ENCODE measurements at regions not wholly inside any gene's neighbourhood (a gene's known extent, or its start where the extent isn't known, plus 50 kb on each side); places are given as distances from the start of the nearest gene placed in this dataset.

GRCh38 chr10:124205432-124205831, 112.0 kb upstream of the CHST15 start:
- no peak for DNase-seq (ENCODE audit: low read depth)
- TF ChIP-seq, protein P1, sequence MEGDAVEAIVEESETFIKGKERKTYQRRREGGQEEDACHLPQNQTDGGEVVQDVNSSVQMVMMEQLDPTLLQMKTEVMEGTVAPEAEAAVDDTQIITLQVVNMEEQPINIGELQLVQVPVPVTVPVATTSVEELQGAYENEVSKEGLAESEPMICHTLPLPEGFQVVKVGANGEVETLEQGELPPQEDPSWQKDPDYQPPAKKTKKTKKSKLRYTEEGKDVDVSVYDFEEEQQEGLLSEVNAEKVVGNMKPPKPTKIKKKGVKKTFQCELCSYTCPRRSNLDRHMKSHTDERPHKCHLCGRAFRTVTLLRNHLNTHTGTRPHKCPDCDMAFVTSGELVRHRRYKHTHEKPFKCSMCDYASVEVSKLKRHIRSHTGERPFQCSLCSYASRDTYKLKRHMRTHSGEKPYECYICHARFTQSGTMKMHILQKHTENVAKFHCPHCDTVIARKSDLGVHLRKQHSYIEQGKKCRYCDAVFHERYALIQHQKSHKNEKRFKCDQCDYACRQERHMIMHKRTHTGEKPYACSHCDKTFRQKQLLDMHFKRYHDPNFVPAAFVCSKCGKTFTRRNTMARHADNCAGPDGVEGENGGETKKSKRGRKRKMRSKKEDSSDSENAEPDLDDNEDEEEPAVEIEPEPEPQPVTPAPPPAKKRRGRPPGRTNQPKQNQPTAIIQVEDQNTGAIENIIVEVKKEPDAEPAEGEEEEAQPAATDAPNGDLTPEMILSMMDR (conservative IDR thresholded peaks at IDR 0.05; ENCODE audit: low read depth, low read length), result no peak
- H3K4me3 ChIP-seq (ENCODE audit: low read length), result no peak overlapping the region

GRCh38 chr10:124204726-124205125, 111.3 kb upstream of the CHST15 start:
- TF ChIP-seq, protein P1 (conservative IDR thresholded peaks at IDR 0.05; ENCODE audit: low read depth, low read length), result no peak
- no peak overlapping the region for H3K4me3 ChIP-seq (ENCODE audit: low read length)
- DNase-seq (ENCODE audit: low read depth), result peak; percentile 46

GRCh38 chr10:124200011-124200410, 106.6 kb upstream of the CHST15 start:
- TF ChIP-seq, protein P1 (conservative IDR thresholded peaks at IDR 0.05; ENCODE audit: low read depth, low read length), result no peak
- DNase-seq (ENCODE audit: low read depth), result no peak
- H3K4me3 ChIP-seq (ENCODE audit: low read length), result no peak overlapping the region

DNA sequence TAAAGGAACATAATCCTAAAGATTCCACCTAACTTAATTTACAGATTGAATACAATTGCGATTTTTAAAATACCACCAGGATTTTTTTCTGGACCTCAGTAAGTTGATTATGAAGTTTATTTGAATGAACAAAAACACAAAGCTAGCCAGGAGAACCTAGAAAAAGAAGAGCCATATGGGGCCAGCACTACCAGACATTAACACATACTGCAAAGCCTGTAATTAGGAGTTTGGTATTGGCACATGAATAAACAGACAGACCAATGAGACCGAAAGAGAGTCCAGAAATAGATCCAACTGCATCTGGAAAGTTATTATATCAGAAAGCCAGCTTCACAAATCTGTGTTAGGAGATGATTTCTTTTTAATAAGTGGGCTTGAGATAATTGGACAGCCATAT, 105.5 kb upstream of the CHST15 start:
- TF ChIP-seq, protein P1 (conservative IDR thresholded peaks at IDR 0.05; ENCODE audit: low read depth, low read length), result no peak
- no peak overlapping the region for H3K4me3 ChIP-seq (ENCODE audit: low read length)
- no peak for DNase-seq (ENCODE audit: low read depth)

DNA sequence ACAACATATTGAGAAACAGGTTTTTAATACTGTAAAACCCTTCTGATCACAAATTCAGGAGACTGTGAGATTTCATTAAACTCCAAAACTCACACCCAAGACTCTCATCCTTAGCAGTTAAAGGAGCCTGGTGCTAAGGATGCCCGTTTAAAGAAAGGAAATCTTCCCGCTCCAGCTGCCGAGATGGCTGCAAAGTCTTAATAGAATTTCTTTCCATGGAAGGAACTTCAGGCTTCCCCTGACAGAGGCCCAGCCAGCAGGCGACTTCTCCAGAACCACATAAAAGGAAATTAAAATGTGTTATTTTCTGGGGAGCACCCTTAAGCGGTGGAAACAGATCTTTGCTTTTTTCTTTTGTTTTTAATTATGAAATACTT, 104.7 kb upstream of the CHST15 start:
- no peak overlapping the region for H3K4me3 ChIP-seq (ENCODE audit: low read length)
- no peak for DNase-seq (ENCODE audit: low read depth)
- TF ChIP-seq, protein P1 (conservative IDR thresholded peaks at IDR 0.05; ENCODE audit: low read depth, low read length), result no peak

DNA sequence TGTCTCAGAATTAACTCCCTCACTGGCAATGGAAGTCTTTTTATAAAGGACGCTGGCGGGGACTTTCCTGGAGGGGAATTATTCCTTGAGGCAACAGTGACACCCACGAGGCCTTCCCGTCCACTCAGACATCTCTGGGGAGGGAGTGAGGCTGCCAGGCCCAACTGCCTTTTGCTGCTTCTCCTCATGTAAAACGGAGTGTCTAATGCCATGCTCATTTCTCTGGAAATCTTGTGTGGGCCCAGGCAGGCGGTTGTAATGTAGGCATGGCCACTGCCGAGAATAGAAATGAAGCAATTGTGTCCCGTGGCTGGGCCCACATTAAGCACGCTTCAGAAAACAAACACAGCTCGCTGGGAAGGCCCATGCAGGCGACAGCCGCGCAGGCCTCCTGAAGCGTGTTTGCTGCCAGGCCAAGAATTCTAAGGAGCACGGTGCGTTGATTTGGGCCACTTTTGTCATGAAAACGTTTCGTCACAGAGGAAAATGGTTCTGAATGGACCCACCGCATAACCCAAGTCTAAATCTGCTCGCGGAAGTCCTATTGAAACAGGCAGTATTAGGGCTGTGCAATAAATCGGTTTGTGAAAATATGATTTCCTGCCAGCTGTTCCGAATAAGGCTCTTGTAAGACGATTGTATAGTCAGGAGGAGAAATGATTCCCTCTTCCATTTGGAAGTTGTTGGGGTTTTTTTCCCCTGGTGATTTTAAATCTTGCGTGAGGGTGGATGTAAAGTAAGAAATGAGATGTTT, 104.2 kb upstream of the CHST15 start:
- no peak for DNase-seq (ENCODE audit: low read depth)
- TF ChIP-seq, protein P1 (conservative IDR thresholded peaks at IDR 0.05; ENCODE audit: low read depth, low read length), result no peak
- H3K4me3 ChIP-seq (ENCODE audit: low read length), result no peak overlapping the region

- H3K4me3 ChIP-seq (ENCODE audit: low read length), result no peak overlapping the region
- no peak for DNase-seq (ENCODE audit: low read depth)
Measured at GRCh38 chr10:124196659-124197058, 103.3 kb upstream of the CHST15 start.

More at GRCh38 chr10:124196659-124197058, 103.3 kb upstream of the CHST15 start:
- TF ChIP-seq, protein P1 (conservative IDR thresholded peaks at IDR 0.05; ENCODE audit: low read depth, low read length), result no peak

All from retinal pigment epithelial cell (primary cell).